Transverse colon (tissue), 3 donors: ENCODE measurements at regions not wholly inside any gene's neighbourhood (a gene's known extent, or its start where the extent isn't known, plus 50 kb on each side); places are given as distances from the start of the nearest gene placed in this dataset.

Source experiments
- POLR2A ChIP-seq: fragments of 450-650 bp; IDR thresholded peaks from one replicate; pipeline ENCODE4 v1.6.1; 2016; ENCODE audit warnings: antibody characterized with exemption, mild to moderate bottlenecking, moderate library complexity
- POLR2AphosphoS5 ChIP-seq, 3 donors: sonication (generic); formaldehyde crosslinking; IDR thresholded peaks; one replicate each; pipeline ENCODE4 v1.6.1; 2016; ENCODE audit warnings: antibody characterized with exemption in 3 of 3

GRCh38 chr1:73463873-73464272, 734.1 kb downstream of the LRRIQ3 start:
- TF ChIP-seq POLR2AphosphoS5 (IDR thresholded peaks at IDR 0.05) (no peak), POLR2A (no peak)
